OCI-LY1 (cell line): ENCODE measurements at regions not wholly inside any gene's neighbourhood (a gene's known extent, or its start where the extent isn't known, plus 50 kb on each side); places are given as distances from the start of the nearest gene placed in this dataset.

ENCODE experiments used
- CTCF ChIP-seq: fragments of 200-600 bp; sonication (generic), shearing (Covaris generic); IDR thresholded peaks from 2 replicates; pipeline ENCODE4 v1.5.1; 2017; ENCODE audit warnings: mild to moderate bottlenecking, antibody characterized with exemption, low read length, moderate library complexity, mixed read lengths
- EZH2 ChIP-seq: fragments of 200-600 bp; sonication (generic), shearing (Covaris generic); IDR thresholded peaks from 2 replicates; pipeline ENCODE4 v1.8.0; 2017; ENCODE audit warnings: borderline replicate concordance, mixed run types, mild to moderate bottlenecking, antibody characterized with exemption, low read length, moderate library complexity, mixed read lengths

- TF ChIP-seq CTCF = no peak
- no peak for TF ChIP-seq EZH2
Measured at GRCh38 chr14:29069228-29069627, 302.6 kb downstream of the FOXG1 start.
